H1 (cell line): ENCODE measurements at regions not wholly inside any gene's neighbourhood (a gene's known extent, or its start where the extent isn't known, plus 50 kb on each side); places are given as distances from the start of the nearest gene placed in this dataset.

ENCODE experiments used
- CHD2 ChIP-seq: IDR thresholded peaks from 2 replicates; pipeline ENCODE4 v1.6.1; 2012; ENCODE audit warnings: low read length, improper control_type of control experiment
- CTCF ChIP-seq, 3 experiments: IDR thresholded peaks; 1 replicate in 2 of 3; 2 replicates in 1 of 3; pipeline versions ENCODE4 v1.5.1 to v1.6.1; 2011; ENCODE audit warnings: low read length in 3 of 3, mild to moderate bottlenecking in 3 of 3, inconsistent platforms in 2 of 3, low read depth in 1 of 3, moderate library complexity in 1 of 3; ENCODE audit not compliant: insufficient read depth in 1 of 3; ENCODE audit errors: control extremely low read depth in 1 of 3
- GTF2F1 ChIP-seq: IDR thresholded peaks from 2 replicates; pipeline ENCODE4 v1.6.1; 2012; ENCODE audit warnings: low read depth, low read length, improper control_type of control experiment, borderline replicate concordance
- RNF2 ChIP-seq: fragments of 200-900, 300-1000 bp; sonication (generic); IDR thresholded peaks from 2 replicates; pipeline ENCODE4 v1.7.1; 2016; ENCODE audit warnings: borderline replicate concordance, low read depth, mild to moderate bottlenecking, antibody characterized with exemption, low read length; ENCODE audit not compliant: poor library complexity, severe bottlenecking; ENCODE audit errors: missing control alignments
- TAF1 ChIP-seq: IDR thresholded peaks from 2 replicates; pipeline ENCODE4 v1.6.1; 2011; ENCODE audit warnings: mild to moderate bottlenecking, low read depth, low read length

- TF ChIP-seq GTF2F1 (no peak), TAF1 (no peak), CHD2 (no peak), CTCF (IDR thresholded peaks at IDR 0.05; ENCODE audit: control extremely low read depth in 1 of 3, insufficient read depth in 1 of 3, low read depth in 1 of 3, low read length in 3 of 3) (no peak), RNF2 (no peak)
Observed at GRCh38 chr22:34129691-34130486, 209.6 kb upstream of the LARGE1 start.
